Trophoblast cell (in vitro differentiated cells and primary cell): ENCODE measurements at regions not wholly inside any gene's neighbourhood (a gene's known extent, or its start where the extent isn't known, plus 50 kb on each side); places are given as distances from the start of the nearest gene placed in this dataset.
A peak's percentile ranks its signal among the peaks of the same experiment; 100 is the strongest.

Source experiments
- DNase-seq, 2 donors: peaks; one replicate each; pipeline ENCODE4 v3.0.0-alpha.2; 2016
- H2AFZ ChIP-seq: 2 replicates; pipeline ENCODE4 v1.6.1; 2013; ENCODE audit warnings: low read length, moderate library complexity, mild to moderate bottlenecking; ENCODE audit not compliant: insufficient read depth, poor library complexity
- H2AK5ac ChIP-seq: 2 replicates; pipeline ENCODE4 v1.6.1; 2013; ENCODE audit warnings: mild to moderate bottlenecking, low read length
- H2BK120ac ChIP-seq: 2 replicates; pipeline ENCODE4 v1.6.1; 2013; ENCODE audit warnings: low read length, mild to moderate bottlenecking, moderate library complexity; ENCODE audit not compliant: insufficient read depth, poor library complexity
- H2BK12ac ChIP-seq: 2 replicates; pipeline ENCODE4 v1.6.1; 2013; ENCODE audit warnings: mild to moderate bottlenecking, low read length, moderate library complexity
- H2BK5ac ChIP-seq: 2 replicates; pipeline ENCODE4 v1.6.1; 2013; ENCODE audit warnings: low read length, low read depth, moderate library complexity, mild to moderate bottlenecking; ENCODE audit not compliant: poor library complexity
- H3K14ac ChIP-seq: 2 replicates; pipeline ENCODE4 v1.6.1; 2013; ENCODE audit warnings: mild to moderate bottlenecking, low read length
- H3K18ac ChIP-seq: 2 replicates; pipeline ENCODE4 v1.6.1; 2013; ENCODE audit warnings: mild to moderate bottlenecking, low read length
- H3K23ac ChIP-seq: 2 replicates; pipeline ENCODE4 v1.6.1; 2013; ENCODE audit warnings: low read length
- H3K27ac ChIP-seq: 2 replicates; pipeline ENCODE4 v1.5.1; 2013; ENCODE audit warnings: low read depth, mild to moderate bottlenecking, inconsistent platforms, low read length, moderate library complexity
- H3K27me3 ChIP-seq: 2 replicates; pipeline ENCODE4 v1.6.1; 2013; ENCODE audit warnings: inconsistent platforms, mild to moderate bottlenecking, low read length, moderate library complexity; ENCODE audit not compliant: insufficient read depth
- H3K36me3 ChIP-seq, 2 experiments: 1 replicate in 1 of 2; 2 replicates in 1 of 2; pipeline ENCODE4 v1.6.1; 2013; ENCODE audit warnings: low read length in 2 of 2, mild to moderate bottlenecking in 2 of 2, moderate library complexity in 1 of 2; ENCODE audit not compliant: insufficient read depth in 2 of 2, control insufficient read depth in 1 of 2
- H3K4ac ChIP-seq: 2 replicates; pipeline ENCODE4 v1.6.1; 2013; ENCODE audit warnings: low read depth, mild to moderate bottlenecking, low read length, moderate library complexity
- H3K4me1 ChIP-seq, 2 experiments: 1 replicate in 1 of 2; 2 replicates in 1 of 2; pipeline ENCODE4 v1.6.1; 2013; ENCODE audit warnings: low read length in 2 of 2, mild to moderate bottlenecking in 2 of 2, moderate library complexity in 1 of 2; ENCODE audit not compliant: insufficient read depth in 2 of 2, control insufficient read depth in 1 of 2
- H3K4me2 ChIP-seq: 2 replicates; pipeline ENCODE4 v1.6.1; 2013; ENCODE audit warnings: inconsistent platforms, mild to moderate bottlenecking, low read length, moderate library complexity
- H3K4me3 ChIP-seq: 2 replicates; pipeline ENCODE4 v1.5.1; 2013; ENCODE audit warnings: mild to moderate bottlenecking, low read depth, low read length, inconsistent platforms
- H3K79me1 ChIP-seq: one replicate; pipeline ENCODE4 v1.6.1; 2013; ENCODE audit warnings: low read length
- H3K79me2 ChIP-seq: 2 replicates; pipeline ENCODE4 v1.6.1; 2013; ENCODE audit warnings: low read length, mild to moderate bottlenecking; ENCODE audit not compliant: control insufficient read depth, insufficient read depth, poor library complexity
- H3K9ac ChIP-seq: 2 replicates; pipeline ENCODE4 v1.6.1; 2013; ENCODE audit warnings: mild to moderate bottlenecking, low read length
- H3K9me3 ChIP-seq: 2 replicates; pipeline ENCODE4 v1.6.1; 2013; ENCODE audit warnings: low read depth, mild to moderate bottlenecking, control low read depth, inconsistent platforms, low read length; ENCODE audit not compliant: insufficient read depth
- H4K12ac ChIP-seq: 2 replicates; pipeline ENCODE4 v1.6.1; 2013; ENCODE audit warnings: low read depth, mild to moderate bottlenecking, low read length, moderate library complexity
- H4K8ac ChIP-seq: 2 replicates; pipeline ENCODE4 v1.6.1; 2013; ENCODE audit warnings: low read depth, mild to moderate bottlenecking, low read length, moderate library complexity
- H4K91ac ChIP-seq: one replicate; pipeline ENCODE4 v1.6.1; 2013; ENCODE audit warnings: low read depth, mild to moderate bottlenecking, low read length, moderate library complexity
- WGBS: extraction: QIAGEN DNeasy Blood & Tissue Kit; methylation state at CpG from one replicate; pipeline ENCODE4 v1.1.7; 2013; ENCODE audit warnings: missing lambda C conversion rate; ENCODE audit not compliant: insufficient read length, insufficient coverage; ENCODE audit errors: extremely low coverage; 5-methylcytosine and 5-hydroxymethylcytosine counted together

DNA sequence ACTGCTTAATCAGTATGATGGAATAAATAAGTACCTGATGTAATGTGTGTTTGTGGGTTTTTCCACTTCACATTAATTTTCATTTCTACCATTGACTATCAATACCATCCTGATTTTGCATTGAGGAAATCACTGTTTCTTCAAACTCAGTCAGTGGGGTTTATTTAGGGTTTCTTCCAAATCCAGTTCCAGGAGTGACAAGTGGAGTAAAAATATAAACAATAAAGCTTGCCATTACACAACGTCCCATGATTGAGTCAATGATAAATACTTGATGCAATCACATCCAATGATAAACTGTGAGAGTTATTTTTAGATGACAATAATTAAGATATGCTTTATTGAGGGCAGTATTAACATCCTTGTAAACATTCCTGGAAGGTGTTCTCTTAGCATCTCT is 1037.4 kb upstream of the GJE1 start:
- Histone ChIP-seq H2AFZ (no peak overlapping the region), H3K27ac (no peak overlapping the region), H3K27me3 (no peaks in the 10 kb centered on the region), H3K4me2 (no peak overlapping the region), H4K91ac (no peak overlapping the region), H4K12ac (no peak overlapping the region), H4K8ac (no peak overlapping the region), H3K14ac (no peak overlapping the region), H3K9me3 (no peaks in the 10 kb centered on the region), H3K36me3 (no peaks in the 10 kb centered on the region), H3K9ac (no peak overlapping the region), H2AK5ac (no peak overlapping the region), H3K79me2 (no peaks in the 10 kb centered on the region), H2BK12ac (no peak overlapping the region), H3K23ac (no peak overlapping the region), H3K4me1 (no peaks in the 10 kb centered on the region), H3K18ac (no peak overlapping the region), H3K79me1 (no peaks in the 10 kb centered on the region), H3K4ac (no peak overlapping the region), H3K4me3 (no peak overlapping the region), H2BK120ac (no peak overlapping the region), H2BK5ac (no peak overlapping the region)
- WGBS = no CpG with 5 or more reads among the region's 1 CpG
- no peak for DNase-seq

- H3K23ac ChIP-seq = no peak overlapping the region
- no peak overlapping the region for H3K4ac ChIP-seq
Measured at GRCh38 chr6:141088171-141088570, 1044.6 kb upstream of the GJE1 start.

GRCh38 chr6:141077355-141078333 is 1055.1 kb upstream of the GJE1 start:
- Histone ChIP-seq H3K27ac (no peak overlapping the region), H3K4ac (no peak overlapping the region), H3K14ac (no peak overlapping the region), H3K79me1 (no peaks in the 10 kb centered on the region), H3K27me3 (no peaks in the 10 kb centered on the region), H3K18ac (no peak overlapping the region), H4K91ac (no peak overlapping the region), H2AK5ac (no peak overlapping the region), H4K8ac (no peak overlapping the region), H3K4me2 (no peak overlapping the region), H3K9me3 (no peaks in the 10 kb centered on the region), H3K23ac (no peak overlapping the region), H2AFZ (no peak overlapping the region), H3K4me3 (no peak overlapping the region), H3K79me2 (no peaks in the 10 kb centered on the region), H3K4me1 (no peaks in the 10 kb centered on the region), H2BK120ac (no peak overlapping the region), H2BK12ac (no peak overlapping the region), H3K36me3 (no peaks in the 10 kb centered on the region), H2BK5ac (no peak overlapping the region), H4K12ac (no peak overlapping the region), H3K9ac (no peak overlapping the region)
- peak in 1 of 2 donors; percentile 4 for DNase-seq
- no CpG with 5 or more reads among the region's 8 CpGs for WGBS

More at GRCh38 chr6:141088171-141088570, 1044.6 kb upstream of the GJE1 start:
- H2BK5ac ChIP-seq = no peak overlapping the region
- H2AK5ac ChIP-seq = no peak overlapping the region
- no peaks in the 10 kb centered on the region for H3K27me3 ChIP-seq
- H3K14ac ChIP-seq = no peak overlapping the region
- no peak overlapping the region for H3K4me3 ChIP-seq
- no peak overlapping the region for H4K12ac ChIP-seq
- no peak overlapping the region for H2BK120ac ChIP-seq
- no peaks in the 10 kb centered on the region for H3K9me3 ChIP-seq
- H2BK12ac ChIP-seq = no peak overlapping the region
- H3K9ac ChIP-seq = no peak overlapping the region
- H3K27ac ChIP-seq = no peak overlapping the region
- H3K36me3 ChIP-seq = no peaks in the 10 kb centered on the region
- DNase-seq = no peak
- H3K79me1 ChIP-seq = no peaks in the 10 kb centered on the region
- no peak overlapping the region for H3K4me2 ChIP-seq
- H4K91ac ChIP-seq = no peak overlapping the region
- H2AFZ ChIP-seq = no peak overlapping the region
- H3K79me2 ChIP-seq = no peaks in the 10 kb centered on the region
- H3K18ac ChIP-seq = no peak overlapping the region
- H3K4me1 ChIP-seq = no peaks in the 10 kb centered on the region
- H4K8ac ChIP-seq = no peak overlapping the region

- Histone ChIP-seq H3K4me3 (no peak overlapping the region), H3K36me3 (no peaks in the 10 kb centered on the region), H2BK12ac (no peak overlapping the region), H3K79me2 (no peaks in the 10 kb centered on the region), H3K4ac (no peak overlapping the region), H2AFZ (no peak overlapping the region), H3K79me1 (no peaks in the 10 kb centered on the region), H4K91ac (no peak overlapping the region), H3K23ac (no peak overlapping the region), H2AK5ac (no peak overlapping the region), H3K14ac (no peak overlapping the region), H2BK5ac (no peak overlapping the region), H4K8ac (no peak overlapping the region), H3K4me2 (no peak overlapping the region), H3K18ac (no peak overlapping the region), H3K4me1 (no peaks in the 10 kb centered on the region), H3K27me3 (no peaks in the 10 kb centered on the region), H3K9me3 (no peaks in the 10 kb centered on the region), H4K12ac (no peak overlapping the region), H3K27ac (no peak overlapping the region), H2BK120ac (no peak overlapping the region), H3K9ac (no peak overlapping the region)
- WGBS = no CpG with 5 or more reads among the region's 2 CpGs
- DNase-seq = no peak
Measured at GRCh38 chr6:141057761-141058160, 1075.0 kb upstream of the GJE1 start.
